ENCODE measurements at regions not wholly inside any gene's neighbourhood (a gene's known extent, or its start where the extent isn't known, plus 50 kb on each side); places are given as distances from the start of the nearest gene placed in this dataset.

GRCh38 chr1:163928069-163928468 is 606.3 kb downstream of the NUF2 start:
- TF ChIP-seq CTCF (IDR thresholded peaks at IDR 0.05; ENCODE audit: poor library complexity, severe bottlenecking) (no peak), EZH2 (IDR thresholded peaks at IDR 0.05; ENCODE audit: borderline replicate concordance, insufficient read depth, low read length, poor library complexity, severe bottlenecking) (no peak), TAF1 (IDR thresholded peaks at IDR 0.05; ENCODE audit: low read depth) (no peak), POLR2AphosphoS5 (IDR thresholded peaks at IDR 0.05) (no peak), REST (IDR thresholded peaks at IDR 0.05; ENCODE audit: borderline replicate concordance) (no peak), EP300 (conservative IDR thresholded peaks at IDR 0.05; ENCODE audit: poor library complexity, severe bottlenecking) (no peak), SMC3 (conservative IDR thresholded peaks at IDR 0.05; ENCODE audit: poor library complexity) (no peak), RAD21 (conservative IDR thresholded peaks at IDR 0.05) (no peak)

Measured in neural cell (in vitro differentiated cells).